ENCODE measurements at regions not wholly inside any gene's neighbourhood (a gene's known extent, or its start where the extent isn't known, plus 50 kb on each side); places are given as distances from the start of the nearest gene placed in this dataset.

DNA sequence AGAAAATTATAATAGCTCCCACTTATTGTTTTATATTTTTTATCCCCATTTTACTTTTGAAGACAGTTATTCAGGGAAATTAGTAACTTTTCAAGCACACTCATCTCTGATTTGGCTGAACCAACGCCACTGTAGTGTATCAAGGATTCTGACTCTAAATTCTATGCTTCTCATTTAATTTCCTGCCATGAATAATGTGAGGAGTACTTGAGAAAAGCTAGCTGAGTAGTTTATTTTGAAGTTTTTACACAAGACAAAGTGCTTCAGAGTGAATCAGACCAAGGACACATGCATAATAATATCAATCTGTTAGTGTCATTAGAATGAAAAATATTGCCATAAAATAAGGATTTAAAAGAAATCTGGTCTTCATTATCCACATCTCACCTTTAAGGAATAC lies 329.9 kb downstream of the SLITRK6 start:
- no peak for DNase-seq (ENCODE audit: low spot score)

DNA sequence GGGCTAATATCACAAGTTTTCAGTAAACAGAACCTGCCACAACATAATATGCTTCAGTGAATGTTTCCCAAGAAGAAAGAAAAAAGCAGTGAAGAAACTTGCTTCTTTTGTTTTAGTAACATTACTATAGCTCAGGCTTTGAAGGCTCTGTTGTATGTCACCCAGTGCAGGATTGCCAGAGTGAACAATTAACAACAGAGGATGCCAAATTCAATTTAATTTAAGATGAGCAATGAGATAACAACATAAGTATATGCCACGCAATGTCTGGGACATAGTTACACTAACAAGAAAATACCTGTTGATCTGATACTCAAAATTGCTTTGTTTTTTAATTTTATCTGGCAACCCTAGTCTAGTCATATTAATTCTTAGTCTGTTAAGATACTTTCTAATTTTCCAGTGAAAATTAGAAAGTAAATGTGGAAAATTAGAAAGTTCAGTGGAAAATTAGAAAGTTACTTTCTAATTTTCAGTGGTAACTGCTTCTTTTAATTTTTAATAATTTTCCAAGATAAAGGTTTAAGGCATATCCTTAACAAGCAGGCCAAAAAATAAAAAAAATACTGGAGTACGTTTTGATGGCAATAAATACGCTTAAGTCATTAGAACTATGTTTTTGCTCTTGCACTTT lies 336.3 kb downstream of the SLITRK6 start:
- DNase-seq (ENCODE audit: low spot score): no peak

DNA sequence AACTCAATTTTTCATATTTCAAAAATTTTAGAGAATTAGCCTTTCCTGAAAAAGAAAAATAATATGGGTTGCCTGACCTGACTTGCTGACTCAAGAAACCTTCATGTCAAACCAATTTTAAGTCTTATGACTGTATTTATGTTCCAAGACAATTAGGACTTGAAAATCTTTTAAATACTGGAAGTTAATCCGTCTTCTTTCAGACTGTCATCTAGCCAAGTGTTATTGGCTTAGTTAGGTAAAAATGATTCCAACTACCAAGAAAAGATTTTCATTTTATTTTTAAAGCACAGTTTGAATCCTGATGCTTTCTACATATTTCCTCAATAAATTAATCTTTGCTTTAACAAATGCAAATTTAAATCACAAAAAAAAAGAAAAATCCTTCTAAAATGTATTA lies 337.6 kb downstream of the SLITRK6 start:
- no peak for DNase-seq (ENCODE audit: low spot score)

DNA sequence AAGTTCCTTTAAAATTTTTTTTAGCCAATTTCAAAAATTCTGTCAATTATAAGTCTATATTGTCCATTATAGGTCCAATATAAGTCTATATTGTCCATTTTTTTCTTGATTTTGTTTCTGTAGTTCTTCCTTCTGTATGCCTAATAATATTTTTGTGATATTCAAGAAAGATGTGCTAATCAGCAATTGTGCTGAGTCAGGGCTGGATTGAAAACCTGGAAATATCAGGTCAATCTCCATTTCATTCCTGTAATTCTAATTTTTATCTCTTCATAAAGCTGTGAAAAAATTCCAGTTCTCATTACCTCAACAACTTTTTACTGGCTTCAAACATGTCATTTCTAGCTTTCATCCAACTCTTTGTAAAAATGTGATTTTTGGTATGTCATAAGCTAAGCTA lies 353.7 kb downstream of the SLITRK6 start:
- DNase-seq (ENCODE audit: low spot score): no peak

DNA sequence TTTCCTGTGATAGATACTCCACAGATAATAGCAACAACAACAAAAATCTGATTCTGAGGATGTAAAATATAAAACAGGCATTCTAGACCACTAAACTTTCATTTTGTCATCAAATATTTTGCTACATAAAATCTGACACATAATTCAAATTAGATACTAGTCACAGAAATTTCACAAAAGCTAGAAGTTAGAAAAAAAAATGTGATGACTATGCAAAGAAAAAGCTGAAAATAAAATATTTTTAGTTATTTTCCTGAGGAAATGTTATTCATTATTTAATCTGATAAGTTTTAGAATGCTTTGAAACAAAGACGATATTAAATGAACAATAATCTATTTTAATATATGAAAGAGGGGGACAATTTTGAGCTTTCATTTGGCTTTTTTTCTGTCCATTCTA lies 357.2 kb downstream of the SLITRK6 start:
- DNase-seq (ENCODE audit: low spot score): no peak

DNA sequence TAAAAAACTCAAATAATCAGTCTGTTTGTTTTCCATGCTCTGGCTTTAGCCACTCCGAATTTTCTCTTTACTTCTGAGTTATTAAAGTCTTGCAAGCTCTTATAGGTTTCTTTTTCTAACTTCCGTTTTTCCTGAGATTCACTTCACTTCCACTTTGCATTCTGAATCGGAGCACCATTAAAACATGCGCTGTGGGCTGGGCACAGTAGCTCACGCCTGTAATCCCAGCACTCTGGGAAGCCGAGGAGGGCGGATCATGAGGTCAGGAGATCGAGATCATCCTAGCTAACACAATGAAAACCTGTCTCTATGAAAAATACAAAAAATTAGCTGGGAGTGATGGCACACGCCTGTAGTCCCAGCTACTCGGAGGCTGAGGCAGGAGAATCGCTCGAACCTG lies 357.9 kb downstream of the SLITRK6 start:
- DNase-seq (ENCODE audit: low spot score): peak; percentile 12

DNA sequence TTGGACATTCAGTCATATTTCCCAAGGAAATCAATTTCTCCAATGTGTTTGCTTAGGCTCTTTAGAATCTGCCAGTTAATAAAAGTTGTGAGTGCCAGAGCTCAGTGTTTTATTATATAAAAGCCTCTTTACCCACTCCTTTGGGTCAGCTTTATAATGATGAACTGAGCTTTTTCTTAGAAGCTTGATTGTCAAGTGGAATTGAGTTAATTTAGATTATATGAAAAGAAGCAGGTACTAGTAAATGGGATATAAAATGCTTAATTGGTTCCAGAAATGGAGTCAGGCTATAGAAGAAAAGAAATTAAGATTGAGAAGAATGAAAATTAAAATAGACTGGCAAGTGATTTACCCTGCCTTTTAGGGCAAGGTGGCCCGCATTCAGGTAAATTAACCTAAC lies 363.2 kb downstream of the SLITRK6 start:
- DNase-seq (ENCODE audit: low spot score): no peak

DNA sequence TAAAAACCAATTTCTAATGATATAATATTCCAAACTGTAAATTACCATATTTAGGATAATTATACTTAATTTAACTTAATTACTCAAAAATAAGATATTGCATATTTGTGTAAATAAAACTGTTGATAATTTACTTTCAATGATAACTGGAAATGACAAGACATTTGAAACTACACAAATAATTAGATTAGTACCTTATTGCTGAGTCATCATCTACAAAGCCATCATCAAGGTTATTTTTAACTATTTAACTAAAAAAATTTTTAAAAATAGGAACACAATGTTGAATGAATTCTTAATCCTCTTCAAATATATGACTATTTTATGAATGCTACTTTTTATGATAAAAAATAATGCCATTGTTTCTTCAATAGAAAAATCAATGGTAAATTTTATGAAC lies 364.3 kb downstream of the SLITRK6 start:
- DNase-seq (ENCODE audit: low spot score): no peak

DNA sequence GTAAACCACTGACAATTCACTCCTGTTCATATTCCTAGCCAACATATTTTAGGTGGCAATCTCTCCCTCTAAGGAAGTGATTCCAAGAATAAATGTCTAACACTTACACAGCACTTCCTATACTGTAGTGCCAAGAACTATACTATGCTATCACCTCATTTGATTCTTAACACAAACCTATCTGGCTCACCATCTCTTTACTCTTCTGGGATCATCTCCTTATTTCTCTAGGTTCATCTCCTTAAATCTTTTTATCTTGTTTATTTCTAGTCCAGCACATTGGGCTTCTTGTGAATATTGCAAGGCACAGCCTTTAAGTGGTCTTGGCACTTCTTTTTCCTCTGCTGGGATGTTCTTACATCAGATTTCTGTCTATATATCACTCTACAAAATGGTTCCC lies 366.3 kb downstream of the SLITRK6 start:
- no peak for DNase-seq (ENCODE audit: low spot score)

DNA sequence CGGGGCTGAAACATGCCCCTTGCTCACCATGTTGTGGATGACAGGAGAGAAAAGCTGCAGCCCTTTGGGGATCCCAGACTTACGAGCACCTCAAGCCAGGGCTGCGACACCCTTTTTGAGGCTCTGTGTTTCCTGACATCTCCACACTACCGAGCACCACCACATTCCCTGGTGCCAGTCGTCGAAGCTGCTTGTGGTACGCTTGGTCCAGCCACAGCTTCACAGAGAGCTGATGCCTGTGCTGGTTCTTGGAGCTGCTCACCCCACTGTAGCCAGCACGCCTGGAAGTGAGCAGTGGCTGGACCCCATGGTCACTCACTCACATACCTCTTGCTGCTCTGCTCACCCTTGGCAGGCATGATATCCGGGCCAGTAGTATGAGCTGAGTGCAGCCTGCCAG lies 367.5 kb downstream of the SLITRK6 start:
- DNase-seq (ENCODE audit: low spot score): no peak

DNA sequence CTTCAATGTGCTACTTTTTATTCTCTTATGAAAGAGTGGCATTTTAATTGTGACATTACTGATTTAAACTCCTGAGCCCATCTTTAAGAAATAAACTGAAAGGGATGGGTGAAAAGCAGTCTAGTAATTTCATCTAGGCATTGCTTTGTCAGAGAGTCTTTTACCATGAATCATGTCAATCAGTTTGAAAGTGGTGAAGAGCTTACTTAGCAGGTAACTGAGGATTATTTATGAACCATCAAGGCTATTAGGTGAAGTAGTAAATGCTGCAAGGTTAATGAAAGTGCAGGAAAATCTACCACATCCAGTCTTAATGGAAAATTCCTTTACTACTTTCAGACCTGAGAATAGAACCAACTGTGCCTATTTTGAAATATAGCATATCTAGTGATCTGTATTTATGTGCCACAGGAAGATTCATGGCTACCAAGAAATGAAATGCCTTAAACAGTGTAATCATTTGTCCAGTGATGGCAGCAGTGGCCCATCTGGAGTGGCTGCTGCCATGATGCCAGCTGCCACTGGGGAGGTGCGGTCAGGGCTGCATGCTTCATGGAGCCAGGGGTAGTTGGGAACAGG lies 368.9 kb downstream of the SLITRK6 start:
- no peak for DNase-seq (ENCODE audit: low spot score)

DNA sequence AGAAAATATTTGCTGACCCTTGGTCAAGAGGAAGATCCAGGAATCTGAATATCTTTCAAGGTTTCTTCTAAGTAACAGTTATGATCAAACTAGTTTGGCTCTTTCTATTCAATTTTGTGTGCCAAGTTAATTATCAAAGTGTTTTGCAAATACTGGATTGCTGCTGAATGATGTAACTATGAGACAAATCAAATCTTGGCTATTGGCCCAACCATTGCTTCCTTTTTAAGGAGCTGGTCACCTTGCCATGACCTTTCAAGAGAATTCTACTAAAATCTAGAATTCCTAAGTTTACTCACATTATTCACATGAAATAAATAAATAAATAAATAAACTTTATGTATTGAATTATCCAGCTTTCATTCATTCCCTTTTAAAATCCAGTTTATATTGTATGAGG lies 371.8 kb downstream of the SLITRK6 start:
- no peak for DNase-seq (ENCODE audit: low spot score)

DNA sequence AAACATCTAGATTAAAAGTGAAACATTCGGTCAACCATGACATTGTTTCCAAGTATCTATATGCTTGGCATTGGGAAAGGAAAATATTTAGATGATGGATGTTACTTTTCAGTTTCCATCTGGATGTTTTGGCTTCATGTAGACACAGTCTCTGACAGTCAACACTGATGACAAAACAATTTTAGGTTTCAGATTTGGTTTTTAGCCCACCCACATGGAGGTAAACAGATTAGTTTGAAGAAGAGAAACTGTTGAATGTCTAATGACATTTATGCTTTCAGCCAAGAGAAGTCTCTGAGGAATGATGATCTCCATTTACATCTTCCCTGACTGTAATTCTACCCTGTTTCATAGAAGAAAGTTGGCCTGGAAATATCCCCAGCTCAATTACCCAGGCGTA lies 379.1 kb downstream of the SLITRK6 start:
- DNase-seq (ENCODE audit: low spot score): no peak

DNA sequence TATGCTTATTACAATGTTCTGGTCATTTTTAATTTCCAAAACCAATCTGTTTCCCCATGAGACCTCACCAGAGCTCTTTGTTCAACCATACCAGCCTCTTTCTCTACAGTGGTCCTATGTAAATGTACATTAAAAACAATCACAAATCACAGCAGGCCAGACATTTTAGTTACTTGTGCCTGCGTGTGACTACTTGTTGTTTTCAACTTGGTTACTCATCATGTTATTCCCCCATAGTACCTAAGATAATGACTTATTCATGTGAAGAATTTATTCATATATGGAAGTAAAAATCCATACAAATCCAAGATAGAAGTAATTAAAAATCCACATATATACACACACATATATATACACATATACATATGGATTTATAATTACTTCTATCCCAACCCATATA lies 379.6 kb downstream of the SLITRK6 start:
- DNase-seq (ENCODE audit: low spot score): no peak

DNA sequence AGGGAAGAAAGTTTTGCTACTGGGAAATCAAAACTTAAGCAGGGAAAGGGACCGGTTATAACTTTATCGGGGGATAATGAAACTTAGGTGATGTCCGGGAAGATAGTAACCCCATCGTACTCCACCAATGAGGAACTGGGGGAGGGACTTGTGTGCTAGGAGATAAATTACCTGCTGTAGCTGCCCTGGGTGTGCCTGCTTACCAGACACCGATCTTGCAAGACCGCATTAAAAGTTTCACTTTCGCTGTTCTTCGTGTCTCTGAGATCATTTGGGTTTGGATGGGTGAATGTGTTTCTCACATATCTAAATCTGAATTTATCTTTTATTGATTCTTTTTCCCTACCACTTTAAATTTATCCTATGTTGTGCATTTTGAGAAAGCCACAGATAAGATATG lies 381.4 kb downstream of the SLITRK6 start:
- DNase-seq (ENCODE audit: low spot score): peak; percentile 6

DNA sequence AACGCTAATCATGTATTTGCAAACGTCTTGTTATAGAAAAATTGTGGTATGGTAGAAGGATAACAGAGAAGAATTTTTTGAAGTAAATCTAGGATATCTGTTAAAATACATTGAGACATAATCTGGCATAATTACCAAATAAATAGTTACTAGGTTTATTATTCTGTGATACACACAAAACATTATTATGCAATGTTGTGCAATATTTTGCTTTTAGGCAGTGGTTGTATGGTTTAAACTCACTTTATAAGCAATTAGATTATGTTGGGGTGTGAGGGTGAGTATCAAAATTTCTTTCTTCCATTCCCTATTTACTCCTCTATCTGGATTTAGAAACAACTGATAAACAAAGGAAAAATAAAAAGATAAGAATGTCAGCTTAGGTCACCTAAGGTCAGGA lies 385.6 kb downstream of the SLITRK6 start:
- no peak for DNase-seq (ENCODE audit: low spot score)

DNA sequence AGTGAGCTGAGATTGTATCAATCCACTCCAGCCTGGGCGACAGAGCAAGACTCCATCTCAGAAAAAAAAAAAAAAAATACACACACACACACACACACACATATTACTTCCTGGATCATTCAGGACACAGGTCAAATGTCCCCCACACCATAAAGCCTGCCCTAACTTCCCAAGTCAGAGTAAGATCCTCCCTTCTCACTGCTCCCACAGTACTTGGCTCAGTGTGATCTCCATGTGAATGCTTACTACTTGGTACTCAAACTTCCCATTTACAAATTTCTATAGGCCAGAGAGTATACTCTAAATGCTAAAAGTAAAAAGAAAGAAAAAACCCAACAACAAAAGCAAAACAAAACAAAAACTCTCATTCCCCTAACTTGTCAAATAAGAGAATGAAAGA lies 386.8 kb downstream of the SLITRK6 start:
- no peak for DNase-seq (ENCODE audit: low spot score)

DNA sequence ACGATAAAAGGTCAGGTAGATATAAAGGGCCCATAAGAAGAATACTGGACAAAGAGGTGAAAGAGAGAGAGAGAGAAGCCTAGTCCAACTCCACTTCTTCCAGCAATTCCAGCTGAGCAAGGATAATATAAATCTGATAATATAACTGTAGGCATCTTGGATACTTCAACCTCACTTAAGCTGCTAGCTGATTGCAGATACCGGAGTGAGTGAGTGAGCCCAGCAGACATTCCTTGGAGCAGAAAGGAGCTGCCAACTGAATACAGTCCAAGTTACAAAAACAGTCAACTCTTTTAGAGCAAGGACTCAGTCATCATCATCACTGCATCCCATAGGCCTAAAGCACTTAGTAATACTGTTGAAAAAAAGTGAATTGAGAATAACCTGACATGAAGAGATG lies 387.6 kb downstream of the SLITRK6 start:
- no peak for DNase-seq (ENCODE audit: low spot score)

DNA sequence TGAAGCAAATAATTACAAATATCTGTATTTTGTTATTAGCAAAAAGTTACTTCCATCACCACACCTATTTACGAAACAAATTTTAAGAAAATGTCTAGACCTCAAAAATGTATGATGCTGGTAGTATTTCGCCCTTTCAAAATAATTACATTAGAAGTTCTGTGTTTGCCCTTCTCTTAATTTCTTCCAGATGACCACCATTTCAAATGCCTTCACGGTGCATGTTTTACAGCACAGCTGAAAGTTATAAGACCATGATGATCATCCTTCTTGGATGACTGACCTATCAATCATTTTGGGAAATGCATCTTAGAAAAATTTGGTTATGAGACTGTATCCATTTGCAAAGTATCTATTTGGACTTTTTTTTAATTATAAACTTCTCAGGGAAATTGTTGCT lies 390.8 kb downstream of the SLITRK6 start:
- no peak for DNase-seq (ENCODE audit: low spot score)

DNA sequence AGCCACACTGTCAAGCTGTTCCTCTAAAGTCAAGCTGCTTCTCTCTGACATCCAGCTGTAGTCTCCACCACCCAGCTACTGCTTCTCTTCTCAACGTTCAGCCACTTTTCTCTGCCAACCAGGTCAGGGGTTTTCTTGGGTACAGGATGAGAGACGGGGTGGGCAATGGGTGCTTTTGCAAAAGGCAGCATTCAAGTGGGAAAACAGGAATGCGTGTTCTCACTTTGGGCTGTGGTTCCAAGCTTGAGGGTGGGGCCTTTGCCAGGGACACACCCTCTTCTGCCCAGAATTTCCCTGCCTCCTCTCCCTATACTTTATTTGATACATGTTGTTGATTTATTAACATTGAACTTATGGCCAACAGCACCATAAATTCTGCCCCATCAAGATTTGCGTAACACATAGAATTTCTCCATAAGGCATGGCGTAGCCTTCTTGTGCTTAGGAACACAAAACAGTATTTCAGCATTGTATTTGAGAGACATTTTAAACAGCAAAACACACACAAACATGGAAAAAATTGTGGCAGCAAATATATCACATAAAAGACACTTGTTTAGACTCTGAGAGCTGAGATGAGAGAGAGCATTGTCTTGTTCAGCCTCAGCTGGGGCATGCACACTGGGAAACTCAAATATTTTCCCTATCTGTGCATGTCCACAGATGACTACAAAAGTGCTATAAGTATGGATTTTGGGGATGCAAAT lies 392.8 kb downstream of the SLITRK6 start:
- DNase-seq (ENCODE audit: low spot score): no peak

DNA sequence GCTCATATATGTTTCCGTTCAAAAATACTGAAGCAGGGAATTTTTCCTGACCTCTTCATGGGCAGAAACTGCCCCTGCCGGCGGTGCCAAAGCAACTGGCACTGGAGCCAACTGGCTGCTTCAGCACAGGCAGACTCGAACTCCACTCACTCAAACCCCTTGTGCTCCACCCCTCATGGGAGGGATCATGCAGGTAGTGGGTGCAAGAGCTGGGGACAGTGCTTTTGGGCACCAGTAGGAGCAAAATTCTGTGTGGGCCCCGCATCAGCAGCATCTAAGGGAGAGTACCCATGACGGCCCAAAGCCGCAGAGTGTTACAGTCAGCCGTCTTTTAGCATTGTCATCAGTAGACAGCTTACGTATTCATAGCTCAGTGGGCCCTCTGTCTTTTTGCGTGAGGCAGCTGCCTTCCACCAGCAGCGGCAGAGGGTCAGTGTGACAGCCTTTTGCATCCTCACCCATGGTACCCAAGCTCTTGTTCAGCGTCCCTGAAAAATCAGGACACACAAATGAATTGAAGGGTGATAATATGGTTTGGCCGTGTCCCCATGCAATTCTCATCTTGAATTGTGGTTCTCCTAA lies 393.8 kb downstream of the SLITRK6 start:
- no peak for DNase-seq (ENCODE audit: low spot score)

DNA sequence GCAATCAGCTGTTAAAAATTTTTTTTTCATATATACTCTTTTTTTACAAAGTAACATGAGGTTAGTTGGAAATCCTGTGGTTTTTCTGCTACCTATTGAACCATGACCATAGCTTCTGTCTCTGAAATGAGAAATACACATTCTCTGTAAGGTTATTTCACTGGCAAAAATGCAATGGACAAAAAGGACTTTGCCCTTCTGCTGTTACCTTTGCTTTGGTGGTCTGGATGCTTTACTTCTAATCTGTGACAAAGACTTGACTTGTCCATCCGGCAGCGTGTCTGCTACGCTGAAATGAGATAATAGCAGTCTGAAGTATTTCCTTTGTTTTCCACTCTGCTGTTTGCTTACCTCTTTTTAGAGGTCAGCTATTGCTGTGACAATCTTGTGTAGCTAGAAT lies 412.8 kb downstream of the SLITRK6 start:
- no peak for DNase-seq (ENCODE audit: low spot score)

DNA sequence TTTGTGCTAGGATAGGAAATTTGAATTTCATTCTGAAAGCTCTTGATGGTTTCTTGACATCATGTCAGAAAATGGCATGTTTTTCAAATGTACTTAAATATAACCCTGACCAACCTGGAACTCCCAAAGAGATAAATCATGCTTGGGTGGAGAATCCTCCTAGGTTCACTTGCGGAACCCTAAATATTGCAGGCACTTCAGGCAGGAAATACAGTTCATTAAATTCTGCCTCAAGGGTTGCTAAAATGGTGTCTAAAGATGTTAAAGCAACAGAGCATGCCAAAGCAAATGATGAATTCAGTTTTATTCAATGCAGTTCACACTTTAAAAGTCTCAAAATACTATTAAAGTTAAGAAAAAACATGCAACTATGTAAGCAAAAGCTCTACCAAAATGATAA lies 415.9 kb downstream of the SLITRK6 start:
- no peak for DNase-seq (ENCODE audit: low spot score)

All from A172 (cell line).